22Rv1 (cell line): ENCODE measurements at regions not wholly inside any gene's neighbourhood (a gene's known extent, or its start where the extent isn't known, plus 50 kb on each side); places are given as distances from the start of the nearest gene placed in this dataset.
"Not testable (repeated sequence)": the region's sequence is repeated elsewhere in the genome, so short reads cannot be mapped to it uniquely, and the experiment has no call there.

ENCODE experiments used
- H3K27ac ChIP-seq: fragments of 450-650 bp; 2 replicates; pipeline ENCODE4 v1.5.1; 2017
- ZFX ChIP-seq: fragments of 450-650 bp; IDR thresholded peaks from 2 replicates; pipeline ENCODE4 v1.6.1; 2017; ENCODE audit warnings: antibody characterized with exemption, borderline replicate concordance
- TF ChIP-seq, protein P1 (sequence below): fragments of 450-650 bp; IDR thresholded peaks from 2 replicates; pipeline ENCODE4 v1.5.1; 2017; ENCODE audit warnings: mild to moderate bottlenecking

DNA sequence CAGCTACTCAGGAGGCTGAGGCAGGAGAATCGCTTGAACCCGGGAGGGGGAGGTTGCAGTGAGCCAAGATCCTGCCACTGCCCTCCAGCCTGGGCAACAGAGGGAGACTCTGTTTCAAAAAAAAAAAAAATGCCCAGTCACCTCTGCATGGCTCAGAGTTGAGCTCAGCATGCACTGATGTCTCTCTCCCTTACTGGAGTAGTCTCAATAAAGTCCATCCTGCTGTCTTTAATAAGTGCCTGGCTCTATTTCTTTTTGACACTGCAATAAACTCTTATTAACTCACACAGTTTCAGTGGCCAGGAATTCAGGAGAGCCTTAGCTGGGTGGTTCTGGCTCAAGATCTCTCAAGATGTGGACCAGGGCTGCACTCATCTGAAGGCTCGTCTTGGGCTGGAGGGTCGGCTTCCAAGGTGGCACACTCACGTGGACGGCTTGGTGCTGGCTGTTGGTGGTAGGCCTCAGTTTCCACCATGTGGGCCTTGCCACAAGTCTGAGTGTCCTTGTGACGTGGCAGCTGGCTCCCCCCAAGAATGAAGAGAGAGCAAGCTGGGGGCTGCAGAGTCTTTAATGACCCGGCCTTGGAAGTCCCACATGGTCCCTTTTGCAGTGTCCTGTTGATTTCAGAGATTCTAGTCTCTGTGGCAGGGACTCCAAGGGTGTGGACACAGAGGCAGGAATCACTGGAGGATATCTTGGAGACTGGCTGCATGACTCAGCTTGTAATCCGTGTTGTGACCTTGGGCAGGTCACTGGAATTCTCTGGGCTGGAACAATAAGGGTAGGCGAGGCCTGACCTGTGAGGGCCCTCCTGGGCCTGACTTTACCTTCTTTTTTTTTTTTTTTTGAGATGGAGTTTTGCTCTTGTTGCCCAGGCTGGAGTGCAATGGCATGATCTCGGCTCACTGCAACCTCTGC, 85.9 kb upstream of the KMT2C start:
- TF ChIP-seq, protein P1, sequence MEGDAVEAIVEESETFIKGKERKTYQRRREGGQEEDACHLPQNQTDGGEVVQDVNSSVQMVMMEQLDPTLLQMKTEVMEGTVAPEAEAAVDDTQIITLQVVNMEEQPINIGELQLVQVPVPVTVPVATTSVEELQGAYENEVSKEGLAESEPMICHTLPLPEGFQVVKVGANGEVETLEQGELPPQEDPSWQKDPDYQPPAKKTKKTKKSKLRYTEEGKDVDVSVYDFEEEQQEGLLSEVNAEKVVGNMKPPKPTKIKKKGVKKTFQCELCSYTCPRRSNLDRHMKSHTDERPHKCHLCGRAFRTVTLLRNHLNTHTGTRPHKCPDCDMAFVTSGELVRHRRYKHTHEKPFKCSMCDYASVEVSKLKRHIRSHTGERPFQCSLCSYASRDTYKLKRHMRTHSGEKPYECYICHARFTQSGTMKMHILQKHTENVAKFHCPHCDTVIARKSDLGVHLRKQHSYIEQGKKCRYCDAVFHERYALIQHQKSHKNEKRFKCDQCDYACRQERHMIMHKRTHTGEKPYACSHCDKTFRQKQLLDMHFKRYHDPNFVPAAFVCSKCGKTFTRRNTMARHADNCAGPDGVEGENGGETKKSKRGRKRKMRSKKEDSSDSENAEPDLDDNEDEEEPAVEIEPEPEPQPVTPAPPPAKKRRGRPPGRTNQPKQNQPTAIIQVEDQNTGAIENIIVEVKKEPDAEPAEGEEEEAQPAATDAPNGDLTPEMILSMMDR, result no peak
- TF ChIP-seq ZFX, result no peak
- no peak overlapping the region for H3K27ac ChIP-seq

DNA sequence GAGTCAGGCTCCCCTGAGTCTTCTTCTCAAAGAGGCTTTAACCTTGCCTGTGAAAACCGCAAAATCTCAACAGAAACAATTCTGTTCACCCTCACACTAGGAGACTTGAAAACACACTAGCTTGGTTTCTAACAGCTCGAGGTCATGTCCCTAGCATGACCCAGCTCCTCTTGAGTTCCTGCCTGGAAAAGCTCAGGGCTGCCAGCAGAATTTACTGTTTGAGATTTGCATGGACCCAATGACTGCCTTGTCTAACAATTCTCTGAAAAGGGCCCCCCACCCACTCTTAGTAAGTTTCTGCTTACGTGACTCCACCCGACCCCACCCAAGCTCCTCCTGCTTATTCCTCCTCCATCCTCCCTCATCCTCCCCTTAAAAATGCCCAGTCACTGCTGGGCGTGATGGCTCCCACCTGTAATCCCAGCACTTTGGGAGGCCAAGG, 85.1 kb upstream of the KMT2C start:
- no peak overlapping the region for H3K27ac ChIP-seq
- TF ChIP-seq ZFX, result no peak
- TF ChIP-seq, protein P1, result no peak

DNA sequence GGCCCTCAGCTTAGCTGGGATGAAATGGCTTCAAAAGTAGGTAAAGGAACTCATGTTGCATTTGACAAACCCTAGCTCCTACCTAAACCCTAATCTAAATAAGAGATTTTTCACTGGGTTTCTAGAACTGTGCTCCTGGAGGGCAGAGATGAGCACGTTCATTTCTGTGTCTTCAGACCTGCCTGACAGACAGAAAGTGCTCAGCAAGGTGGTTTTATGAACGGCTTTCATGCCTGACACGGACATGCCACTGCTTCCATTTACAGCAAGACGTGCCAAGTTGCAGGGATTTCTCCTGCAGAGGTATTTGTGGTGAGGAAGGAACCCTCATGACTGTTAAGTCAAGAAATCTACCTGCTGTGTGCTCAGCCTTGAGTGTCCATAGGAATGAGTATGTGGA, 83.5 kb upstream of the KMT2C start:
- H3K27ac ChIP-seq, result no peak overlapping the region
- TF ChIP-seq ZFX, result no peak
- TF ChIP-seq, protein P1, result no peak

DNA sequence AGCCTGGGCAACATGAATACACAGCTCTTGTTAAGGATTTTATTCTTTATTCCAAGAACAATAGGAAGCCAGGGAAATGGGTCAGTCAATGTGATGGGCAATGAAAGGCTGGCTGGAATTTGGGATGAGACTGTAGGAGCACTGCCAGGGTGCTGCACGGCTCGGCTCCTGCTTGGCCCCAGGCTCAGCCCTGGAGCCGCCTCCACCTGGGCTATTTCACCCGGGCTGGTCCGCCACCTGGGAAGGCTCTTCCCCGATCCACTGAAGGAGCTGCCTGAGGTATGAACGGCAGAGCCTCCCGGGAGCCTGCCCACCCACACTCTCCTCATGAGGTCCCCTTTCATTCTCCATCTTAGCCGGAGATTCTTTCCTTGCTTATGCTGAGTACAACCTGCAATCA, 80.4 kb upstream of the KMT2C start:
- H3K27ac ChIP-seq, result no peak overlapping the region
- TF ChIP-seq, protein P1, result no peak
- no peak for TF ChIP-seq ZFX

DNA sequence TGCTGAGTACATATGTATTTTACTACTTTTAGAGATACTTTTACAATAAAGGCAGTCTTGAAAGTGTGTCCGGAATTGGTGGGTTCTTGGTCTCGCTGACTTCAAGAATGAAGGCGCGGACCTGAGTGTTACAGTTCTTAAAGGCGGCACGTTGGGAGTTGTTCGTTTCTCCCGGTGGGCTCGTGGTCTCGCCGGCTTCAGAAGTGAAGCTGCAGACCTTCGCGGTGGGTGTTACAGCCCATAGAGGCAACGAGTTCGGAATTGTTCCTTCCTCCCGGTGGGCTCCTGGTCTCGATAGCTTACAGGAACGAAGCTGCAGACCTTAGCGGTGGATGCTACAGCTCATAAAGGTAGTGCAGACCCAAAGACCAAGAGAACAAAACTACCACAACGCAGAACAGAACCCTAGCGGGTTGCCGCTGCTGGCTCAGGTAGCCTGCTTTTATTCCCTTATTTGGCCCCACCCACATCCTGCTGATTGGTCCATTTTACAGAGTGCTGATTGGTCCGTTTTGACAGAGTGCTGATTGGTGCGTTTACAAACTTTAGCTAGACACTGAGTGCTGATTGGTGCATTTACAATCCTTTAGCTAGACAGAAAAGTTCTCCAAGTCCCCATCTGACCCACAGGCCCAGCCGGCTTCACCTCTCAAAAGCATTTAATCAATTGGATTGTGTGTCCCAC, 79.6 kb upstream of the KMT2C start:
- H3K27ac ChIP-seq, result not testable (repeated sequence)

DNA sequence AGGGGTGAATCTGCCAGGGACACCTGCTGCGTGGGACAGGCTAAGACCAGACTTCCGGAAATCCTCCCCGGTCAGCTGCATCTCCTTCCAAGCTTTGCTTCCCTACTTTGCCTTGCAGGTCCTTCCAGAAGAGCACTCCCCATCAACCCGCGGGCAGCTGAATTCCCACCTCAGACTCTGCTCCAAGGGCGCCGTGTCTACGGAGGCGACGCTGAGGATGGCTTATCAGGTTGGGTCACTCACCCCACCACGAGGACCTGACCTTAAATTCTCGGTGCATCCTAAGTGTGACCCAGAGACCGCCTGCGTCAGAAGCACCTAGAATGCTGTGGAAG, 78.9 kb upstream of the KMT2C start:
- no peak overlapping the region for H3K27ac ChIP-seq
- TF ChIP-seq ZFX, result no peak
- TF ChIP-seq, protein P1, result no peak

DNA sequence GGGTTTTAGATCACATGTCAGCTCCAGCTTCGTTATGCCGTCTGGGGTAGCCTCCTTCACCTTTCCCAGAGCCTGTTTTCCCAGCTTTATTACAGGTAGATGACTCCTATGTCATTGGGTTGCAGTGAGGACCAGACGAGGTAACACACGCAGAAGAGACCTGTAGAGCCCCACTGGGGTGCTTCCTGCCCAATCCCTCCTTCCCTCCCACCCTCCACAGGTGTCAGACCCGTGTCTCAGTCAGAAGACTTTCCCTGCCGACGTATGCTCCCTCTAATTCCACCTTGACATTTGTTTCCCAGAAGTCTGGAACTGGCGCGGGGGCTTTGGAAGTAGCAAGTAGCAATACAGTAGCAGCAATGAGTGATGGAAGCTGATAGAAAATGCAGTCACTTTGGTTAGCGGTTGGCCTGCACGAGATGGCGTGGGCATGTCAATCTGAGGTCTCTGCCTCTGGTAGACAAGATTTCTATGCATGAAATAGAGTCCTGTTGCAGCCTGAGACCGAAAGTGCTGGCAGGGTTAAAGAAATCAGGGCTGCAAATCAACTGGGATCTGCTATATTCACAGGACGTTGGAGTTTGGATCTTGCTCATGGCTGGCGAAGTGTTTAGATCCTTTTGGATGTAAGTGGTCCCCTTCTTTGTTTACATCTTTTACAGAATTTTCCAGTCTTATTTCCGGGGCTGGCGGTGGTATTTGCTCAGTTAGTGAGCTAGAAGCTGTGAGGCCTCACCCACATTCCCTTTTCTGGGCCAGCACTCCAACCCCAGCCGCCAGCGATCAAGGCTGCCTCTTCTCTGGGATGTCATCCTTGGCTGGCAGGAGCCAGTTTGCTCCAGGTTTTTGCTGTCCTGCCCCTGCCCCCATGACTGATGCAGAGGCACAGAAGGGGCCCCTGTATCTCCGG, 78.3 kb upstream of the KMT2C start:
- TF ChIP-seq ZFX, result no peak
- TF ChIP-seq, protein P1, result no peak
- no peak overlapping the region for H3K27ac ChIP-seq
